ENCODE measurements at regions not wholly inside any gene's neighbourhood (a gene's known extent, or its start where the extent isn't known, plus 50 kb on each side); places are given as distances from the start of the nearest gene placed in this dataset.
A peak's percentile ranks its signal among the peaks of the same experiment; 100 is the strongest.

DNA sequence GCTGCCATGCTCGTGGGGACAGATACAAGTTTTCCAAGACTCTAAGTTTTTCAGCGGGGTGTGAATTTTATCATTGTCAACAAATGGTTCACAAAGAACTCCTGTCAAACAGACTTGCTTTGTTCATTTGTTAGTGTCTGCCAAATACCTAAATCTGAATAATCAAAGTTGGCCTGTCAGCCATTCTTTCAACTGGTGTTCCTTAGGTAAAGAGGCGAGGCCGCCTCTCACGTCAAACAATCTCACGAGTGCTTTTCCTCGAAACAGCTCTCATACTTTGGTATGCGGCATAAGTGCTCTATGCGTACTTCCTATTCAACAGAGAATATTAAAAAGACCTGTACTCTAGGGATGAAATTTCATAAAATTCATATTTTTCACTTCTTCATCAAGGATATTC lies 51.4 kb upstream of the KANK4 start:
- H3K4me3 ChIP-seq (ENCODE audit: low read depth, low read length): no peak overlapping the region
- TF ChIP-seq, protein P1, sequence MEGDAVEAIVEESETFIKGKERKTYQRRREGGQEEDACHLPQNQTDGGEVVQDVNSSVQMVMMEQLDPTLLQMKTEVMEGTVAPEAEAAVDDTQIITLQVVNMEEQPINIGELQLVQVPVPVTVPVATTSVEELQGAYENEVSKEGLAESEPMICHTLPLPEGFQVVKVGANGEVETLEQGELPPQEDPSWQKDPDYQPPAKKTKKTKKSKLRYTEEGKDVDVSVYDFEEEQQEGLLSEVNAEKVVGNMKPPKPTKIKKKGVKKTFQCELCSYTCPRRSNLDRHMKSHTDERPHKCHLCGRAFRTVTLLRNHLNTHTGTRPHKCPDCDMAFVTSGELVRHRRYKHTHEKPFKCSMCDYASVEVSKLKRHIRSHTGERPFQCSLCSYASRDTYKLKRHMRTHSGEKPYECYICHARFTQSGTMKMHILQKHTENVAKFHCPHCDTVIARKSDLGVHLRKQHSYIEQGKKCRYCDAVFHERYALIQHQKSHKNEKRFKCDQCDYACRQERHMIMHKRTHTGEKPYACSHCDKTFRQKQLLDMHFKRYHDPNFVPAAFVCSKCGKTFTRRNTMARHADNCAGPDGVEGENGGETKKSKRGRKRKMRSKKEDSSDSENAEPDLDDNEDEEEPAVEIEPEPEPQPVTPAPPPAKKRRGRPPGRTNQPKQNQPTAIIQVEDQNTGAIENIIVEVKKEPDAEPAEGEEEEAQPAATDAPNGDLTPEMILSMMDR (IDR thresholded peaks at IDR 0.05; ENCODE audit: low read depth, low read length, missing control alignments): no peak
- in situ Hi-C loops (cut with HindIII; ENCODE audit: low sequenced_read_pairs): no loop called here
- DNase-seq (ENCODE audit: low read depth): no peak

DNA sequence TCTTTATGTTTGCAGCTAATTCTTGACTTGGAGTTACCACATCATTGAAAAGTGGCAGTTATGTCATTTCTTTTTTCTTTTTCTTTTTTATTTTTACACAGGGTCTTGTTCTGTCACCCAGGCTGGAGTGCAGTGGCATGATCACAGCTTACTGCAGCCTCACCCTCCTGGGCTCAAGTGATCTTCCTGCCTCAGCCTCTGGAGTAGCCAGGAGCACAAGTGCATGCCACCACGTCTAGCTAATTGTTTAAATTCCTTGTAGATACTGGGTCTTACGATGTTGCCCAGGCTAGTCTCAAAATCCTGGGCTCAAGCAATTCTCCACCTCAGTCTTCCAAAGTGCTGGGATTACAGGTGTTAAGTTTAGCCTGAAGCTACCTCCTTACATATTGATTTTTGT lies 52.1 kb upstream of the KANK4 start:
- in situ Hi-C loops (cut with HindIII; ENCODE audit: low sequenced_read_pairs): no loop called here
- no peak for DNase-seq (ENCODE audit: low read depth)
- TF ChIP-seq, protein P1 (IDR thresholded peaks at IDR 0.05; ENCODE audit: low read depth, low read length, missing control alignments): no peak
- H3K4me3 ChIP-seq (ENCODE audit: low read depth, low read length): no peak overlapping the region

DNA sequence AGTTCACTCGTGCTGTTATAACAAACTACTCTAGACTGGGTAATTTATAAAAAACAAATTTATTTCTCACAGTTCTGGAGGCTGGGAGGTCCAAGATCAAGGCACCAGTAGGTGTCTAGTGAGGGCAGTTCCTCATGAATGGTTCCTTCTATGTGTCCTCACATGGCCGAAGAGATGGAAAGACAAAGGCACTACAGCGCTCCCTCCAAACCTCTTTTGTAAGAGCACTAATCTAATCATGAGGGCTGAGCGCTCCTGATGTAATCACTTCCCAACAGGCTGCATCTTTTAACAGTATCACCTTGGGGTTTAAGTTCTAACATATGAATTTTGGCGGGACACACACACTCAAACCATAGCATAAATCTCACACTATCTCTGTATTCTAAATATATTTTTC lies 54.0 kb upstream of the KANK4 start:
- DNase-seq (ENCODE audit: low read depth): no peak
- in situ Hi-C loops (cut with HindIII; ENCODE audit: low sequenced_read_pairs): no loop called here
- no peak overlapping the region for H3K4me3 ChIP-seq (ENCODE audit: low read depth, low read length)
- TF ChIP-seq, protein P1 (IDR thresholded peaks at IDR 0.05; ENCODE audit: low read depth, low read length, missing control alignments): no peak

DNA sequence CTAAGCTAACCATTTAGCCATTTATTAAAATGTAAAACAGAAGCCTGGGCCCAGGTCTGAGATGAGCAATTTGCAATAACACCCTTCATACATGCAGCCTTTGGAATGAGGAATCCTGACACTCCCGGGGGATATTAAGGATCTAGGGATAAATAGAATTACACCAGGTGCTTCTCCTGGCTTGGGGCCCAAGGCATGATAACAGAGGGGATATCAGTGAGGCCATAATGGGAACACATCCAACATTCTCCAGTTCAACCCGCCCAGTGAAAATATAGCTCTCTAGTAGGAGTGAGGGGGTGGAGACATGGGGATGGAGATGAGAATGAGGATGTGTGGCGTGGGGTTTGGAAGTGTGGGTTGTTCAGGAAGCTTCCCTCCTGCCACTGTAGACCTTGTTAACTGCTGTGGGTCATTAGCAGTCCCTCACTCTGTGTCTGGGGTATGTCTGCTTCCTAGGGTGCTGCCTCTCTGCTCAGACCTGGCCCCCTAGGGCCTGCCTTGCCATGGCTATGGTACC lies 57.9 kb upstream of the KANK4 start:
- TF ChIP-seq, protein P1 (IDR thresholded peaks at IDR 0.05; ENCODE audit: low read depth, low read length, missing control alignments): no peak
- no peak for DNase-seq (ENCODE audit: low read depth)
- no peak overlapping the region for H3K4me3 ChIP-seq (ENCODE audit: low read depth, low read length)
- in situ Hi-C loops (cut with HindIII; ENCODE audit: low sequenced_read_pairs): no loop called here

DNA sequence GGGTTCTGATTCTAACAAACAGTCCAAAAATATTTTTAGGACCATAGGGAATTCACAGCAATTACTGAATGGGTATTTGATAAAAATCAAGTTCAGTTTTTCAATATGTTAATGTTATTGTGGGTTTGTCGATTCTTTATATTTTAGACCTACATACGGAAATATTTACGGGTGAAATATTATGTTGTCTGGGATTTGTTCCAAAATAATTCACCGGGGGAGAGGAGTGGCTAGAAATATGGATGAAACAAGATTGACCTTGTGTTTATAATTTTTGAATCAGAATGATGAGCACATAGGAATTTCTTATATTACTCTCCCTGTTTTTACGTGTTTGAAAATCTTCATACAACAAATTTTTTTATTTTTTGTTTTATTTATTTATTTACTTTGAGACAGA lies 56.7 kb upstream of the USP1 start:
- in situ Hi-C loops (cut with HindIII; ENCODE audit: low sequenced_read_pairs): no loop called here
- TF ChIP-seq, protein P1 (IDR thresholded peaks at IDR 0.05; ENCODE audit: low read depth, low read length, missing control alignments): no peak
- H3K4me3 ChIP-seq (ENCODE audit: low read depth, low read length): no peak overlapping the region
- no peak for DNase-seq (ENCODE audit: low read depth)

DNA sequence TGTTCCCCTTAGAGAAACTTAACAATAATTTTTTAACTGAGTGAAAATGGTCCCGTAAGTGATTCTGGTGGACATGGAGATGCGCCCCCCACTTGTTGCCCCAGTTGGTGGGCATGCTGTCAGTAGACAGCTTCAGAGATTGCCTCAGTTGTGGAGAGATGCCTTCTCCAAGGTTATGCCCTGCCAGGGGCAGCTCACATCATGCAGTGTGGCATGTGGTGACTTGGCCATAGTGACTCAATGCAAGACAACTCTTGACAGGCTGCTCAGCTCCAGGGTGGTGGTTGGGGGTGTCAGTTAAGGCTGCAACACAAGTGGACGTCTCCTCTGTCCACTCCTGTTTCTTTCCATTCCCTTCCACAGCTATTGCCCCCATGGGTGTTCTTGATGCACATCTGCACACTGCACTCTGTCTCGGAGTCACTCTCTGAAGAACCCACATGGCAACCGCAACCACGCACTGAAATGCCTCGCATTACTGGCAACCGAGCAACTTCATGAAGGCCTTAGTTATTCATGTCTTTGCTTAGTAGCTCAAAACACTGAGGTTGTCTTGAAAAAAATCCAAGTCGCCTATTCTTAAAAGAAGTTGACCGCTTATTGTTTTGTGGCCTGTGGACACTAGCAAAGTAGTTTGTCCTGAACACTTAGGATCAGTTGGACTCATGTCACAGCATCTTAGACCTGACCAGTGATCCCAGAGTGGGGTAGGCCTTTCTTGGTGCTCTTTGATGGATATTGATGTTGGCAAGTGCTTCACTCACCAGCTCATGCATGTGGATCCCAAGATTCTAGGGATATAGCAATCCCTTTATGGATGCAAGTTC lies 54.8 kb upstream of the USP1 start:
- DNase-seq (ENCODE audit: low read depth): peak; percentile 49
- in situ Hi-C loops (cut with HindIII; ENCODE audit: low sequenced_read_pairs): no loop called here
- H3K4me3 ChIP-seq (ENCODE audit: low read depth, low read length): no peak overlapping the region
- TF ChIP-seq, protein P1 (IDR thresholded peaks at IDR 0.05; ENCODE audit: low read depth, low read length, missing control alignments): no peak

Measured in astrocyte of the cerebellum (primary cell).